Type B pancreatic cell (in vitro differentiated cells): ENCODE measurements at regions not wholly inside any gene's neighbourhood (a gene's known extent, or its start where the extent isn't known, plus 50 kb on each side); places are given as distances from the start of the nearest gene placed in this dataset.

Experiments
- DNase-seq: peaks from one replicate; pipeline ENCODE4 v3.0.0; 2021; ENCODE audit warnings: mixed read lengths; ENCODE audit not compliant: unreplicated experiment; ENCODE audit errors: extremely low spot score
- H3K27ac Mint-ChIP-seq: 2 replicates; pipeline ENCODE4 v1.8.0; 2021; ENCODE audit warnings: mild to moderate bottlenecking, mixed read lengths
- H3K27me3 Mint-ChIP-seq: 2 replicates; pipeline ENCODE4 v1.8.0; 2021; ENCODE audit warnings: mixed read lengths
- H3K36me3 Mint-ChIP-seq: 2 replicates; pipeline ENCODE4 v1.8.0; 2021; ENCODE audit warnings: mixed read lengths
- H3K4me1 Mint-ChIP-seq: one replicate; pipeline ENCODE4 v1.8.0; 2021; ENCODE audit warnings: mixed read lengths; ENCODE audit not compliant: unreplicated experiment
- H3K4me3 Mint-ChIP-seq: 2 replicates; pipeline ENCODE4 v1.8.0; 2021; ENCODE audit warnings: mild to moderate bottlenecking, mixed read lengths
- H3K9me3 Mint-ChIP-seq: 2 replicates; pipeline ENCODE4 v1.8.0; 2021; ENCODE audit warnings: mixed read lengths
- TF ChIP-seq, protein P1 (sequence below): fragments of 200-600 bp; sonication (generic); conservative IDR thresholded peaks from 2 replicates; pipeline ENCODE4 v1.5.0; 2021; ENCODE audit warnings: antibody characterized with exemption, mild to moderate bottlenecking

DNA sequence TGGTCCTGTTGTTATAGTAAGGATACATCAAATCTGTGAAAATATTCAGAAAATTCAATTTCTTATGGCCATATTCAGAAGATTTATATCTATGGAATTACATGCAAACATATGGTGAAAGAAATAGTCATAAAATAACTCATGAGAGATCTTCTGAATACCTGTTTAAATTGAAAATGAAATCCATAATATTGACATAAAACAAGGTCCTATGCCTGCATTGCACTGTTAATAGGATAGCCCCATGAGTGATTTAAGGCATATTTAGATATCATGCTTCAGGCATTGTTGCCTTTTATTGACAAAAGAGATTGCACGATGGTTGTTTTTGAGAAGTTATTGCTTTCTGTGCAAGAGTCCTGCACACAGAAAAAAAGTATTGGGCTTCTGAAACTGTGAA is 591.7 kb upstream of the ZNF717 start:
- no peak for DNase-seq
- TF ChIP-seq, protein P1, sequence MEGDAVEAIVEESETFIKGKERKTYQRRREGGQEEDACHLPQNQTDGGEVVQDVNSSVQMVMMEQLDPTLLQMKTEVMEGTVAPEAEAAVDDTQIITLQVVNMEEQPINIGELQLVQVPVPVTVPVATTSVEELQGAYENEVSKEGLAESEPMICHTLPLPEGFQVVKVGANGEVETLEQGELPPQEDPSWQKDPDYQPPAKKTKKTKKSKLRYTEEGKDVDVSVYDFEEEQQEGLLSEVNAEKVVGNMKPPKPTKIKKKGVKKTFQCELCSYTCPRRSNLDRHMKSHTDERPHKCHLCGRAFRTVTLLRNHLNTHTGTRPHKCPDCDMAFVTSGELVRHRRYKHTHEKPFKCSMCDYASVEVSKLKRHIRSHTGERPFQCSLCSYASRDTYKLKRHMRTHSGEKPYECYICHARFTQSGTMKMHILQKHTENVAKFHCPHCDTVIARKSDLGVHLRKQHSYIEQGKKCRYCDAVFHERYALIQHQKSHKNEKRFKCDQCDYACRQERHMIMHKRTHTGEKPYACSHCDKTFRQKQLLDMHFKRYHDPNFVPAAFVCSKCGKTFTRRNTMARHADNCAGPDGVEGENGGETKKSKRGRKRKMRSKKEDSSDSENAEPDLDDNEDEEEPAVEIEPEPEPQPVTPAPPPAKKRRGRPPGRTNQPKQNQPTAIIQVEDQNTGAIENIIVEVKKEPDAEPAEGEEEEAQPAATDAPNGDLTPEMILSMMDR = no peak
- Mint-ChIP-seq H3K9me3 (peaks cover 6% of the 10 kb centered on the region), H3K27ac (no peak overlapping the region), H3K4me1 (no peaks in the 10 kb centered on the region), H3K36me3 (no peaks in the 10 kb centered on the region), H3K4me3 (no peak overlapping the region), H3K27me3 (no peaks in the 10 kb centered on the region)

DNA sequence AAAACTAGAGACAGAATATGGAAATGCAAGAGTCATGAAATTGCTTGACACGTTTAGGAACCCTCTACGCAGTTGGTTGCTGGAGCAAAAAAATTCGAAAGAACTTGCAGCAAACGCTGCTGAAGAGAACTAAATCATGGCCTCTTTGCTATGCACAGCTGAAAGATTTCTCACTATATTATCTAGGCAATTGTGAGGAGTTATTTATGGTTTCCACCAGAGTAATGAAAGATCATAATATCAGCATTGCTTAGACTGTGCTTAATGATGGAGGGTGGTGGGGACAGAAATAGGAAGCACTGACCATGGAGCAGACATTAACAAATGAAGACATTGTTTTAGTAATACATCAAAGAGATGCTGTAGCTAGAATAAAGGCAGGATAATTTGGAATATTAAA is 593.4 kb upstream of the ZNF717 start:
- Mint-ChIP-seq H3K27me3 (no peaks in the 10 kb centered on the region), H3K36me3 (no peaks in the 10 kb centered on the region), H3K27ac (no peak overlapping the region), H3K4me1 (no peaks in the 10 kb centered on the region), H3K9me3 (peaks cover 6% of the 10 kb centered on the region), H3K4me3 (no peak overlapping the region)
- no peak for DNase-seq
- TF ChIP-seq, protein P1 = no peak

DNA sequence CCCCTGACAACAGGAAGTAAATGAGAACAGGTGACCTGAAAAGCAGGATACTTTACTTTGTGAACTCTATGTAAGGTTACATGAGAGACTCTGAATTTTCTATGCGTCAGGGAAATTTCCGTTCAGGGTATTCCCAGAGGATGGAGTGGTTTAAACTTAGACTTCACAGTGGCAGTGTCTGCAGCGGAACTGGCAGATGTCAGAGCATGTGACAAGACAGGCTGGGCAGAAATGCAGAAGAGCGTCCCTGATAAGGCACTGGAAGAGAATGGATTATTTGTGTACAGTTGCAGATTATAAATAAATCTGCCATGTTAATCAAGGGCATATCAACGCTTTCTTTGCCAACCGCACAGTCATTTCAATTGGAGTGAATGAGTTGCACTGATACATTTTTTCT is 598.4 kb upstream of the ZNF717 start:
- H3K36me3 Mint-ChIP-seq = no peaks in the 10 kb centered on the region
- no peaks in the 10 kb centered on the region for H3K4me1 Mint-ChIP-seq
- DNase-seq = no peak
- H3K4me3 Mint-ChIP-seq = no peak overlapping the region
- H3K9me3 Mint-ChIP-seq = no peaks in the 10 kb centered on the region
- TF ChIP-seq, protein P1 = no peak
- H3K27me3 Mint-ChIP-seq = no peaks in the 10 kb centered on the region
- H3K27ac Mint-ChIP-seq = no peak overlapping the region

DNA sequence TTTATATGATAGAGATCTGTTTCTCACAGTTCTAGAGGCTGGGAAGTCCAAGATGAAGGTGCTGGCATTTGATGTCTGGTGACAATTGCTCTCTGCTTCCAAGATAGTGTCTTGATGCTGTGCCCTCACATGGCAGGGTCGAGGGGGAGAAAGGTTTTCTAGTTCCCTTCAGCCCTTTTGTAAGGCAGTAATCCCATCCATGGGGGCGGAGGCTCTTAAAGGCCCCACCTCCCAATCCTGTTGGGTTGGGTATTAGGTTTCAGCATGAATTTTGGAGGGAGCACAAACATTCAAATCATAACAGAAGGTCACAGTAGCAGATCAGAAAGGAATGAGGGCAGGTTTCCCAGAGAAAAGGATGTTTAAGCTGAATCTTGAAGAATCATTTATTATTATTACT is 601.7 kb upstream of the ZNF717 start:
- no peak for DNase-seq
- no peaks in the 10 kb centered on the region for H3K27me3 Mint-ChIP-seq
- no peak overlapping the region for H3K4me3 Mint-ChIP-seq
- no peaks in the 10 kb centered on the region for H3K36me3 Mint-ChIP-seq
- TF ChIP-seq, protein P1 = no peak
- no peaks in the 10 kb centered on the region for H3K9me3 Mint-ChIP-seq
- no peaks in the 10 kb centered on the region for H3K4me1 Mint-ChIP-seq
- no peak overlapping the region for H3K27ac Mint-ChIP-seq

DNA sequence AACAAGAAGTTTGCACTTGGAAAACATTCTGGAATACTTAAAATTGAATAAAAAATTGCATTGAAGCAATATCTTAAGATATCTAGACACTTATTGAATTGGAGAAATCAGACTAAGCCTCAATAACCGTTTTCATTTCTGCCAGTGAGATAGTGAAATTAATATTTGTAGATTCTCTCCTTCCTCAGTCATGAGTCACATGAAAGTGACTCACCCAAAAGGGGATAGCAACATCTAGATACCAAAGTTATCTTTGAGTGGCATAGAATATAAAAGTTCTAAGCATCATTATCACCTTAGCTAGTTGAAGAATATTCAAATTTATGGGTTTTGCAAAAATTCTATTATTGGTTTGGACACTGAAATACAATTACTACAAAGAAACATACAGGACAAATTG is 614.8 kb upstream of the ZNF717 start:
- Mint-ChIP-seq H3K9me3 (no peaks in the 10 kb centered on the region), H3K4me1 (peaks cover 5% of the 10 kb centered on the region), H3K27me3 (no peaks in the 10 kb centered on the region), H3K4me3 (no peak overlapping the region), H3K36me3 (no peaks in the 10 kb centered on the region), H3K27ac (no peak overlapping the region)
- TF ChIP-seq, protein P1 = no peak
- no peak for DNase-seq

DNA sequence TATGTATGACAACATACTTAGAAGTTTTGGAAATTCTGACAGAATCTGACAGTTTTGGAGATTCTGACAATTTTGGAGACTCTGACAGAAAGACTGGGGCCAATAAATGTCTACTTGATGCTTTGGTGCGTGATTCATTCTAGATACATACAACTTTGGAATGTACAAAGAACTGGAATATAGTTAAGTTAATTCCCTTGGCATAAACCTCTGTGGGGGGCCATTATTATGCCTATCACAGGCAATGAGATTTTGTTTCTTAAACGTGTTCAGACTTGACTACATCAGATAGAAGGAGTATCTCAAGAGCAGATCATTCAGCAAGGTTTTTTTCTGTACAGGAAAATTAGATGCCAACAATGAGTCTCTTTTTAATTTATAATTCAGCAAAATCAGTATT is 617.6 kb upstream of the ZNF717 start:
- DNase-seq = no peak
- TF ChIP-seq, protein P1 = no peak
- no peaks in the 10 kb centered on the region for H3K36me3 Mint-ChIP-seq
- H3K4me3 Mint-ChIP-seq = no peak overlapping the region
- no peak overlapping the region for H3K27ac Mint-ChIP-seq
- H3K9me3 Mint-ChIP-seq = no peaks in the 10 kb centered on the region
- peaks cover 5% of the 10 kb centered on the region for H3K4me1 Mint-ChIP-seq
- no peaks in the 10 kb centered on the region for H3K27me3 Mint-ChIP-seq
